GM23338 (cell line): ENCODE measurements at regions not wholly inside any gene's neighbourhood (a gene's known extent, or its start where the extent isn't known, plus 50 kb on each side); places are given as distances from the start of the nearest gene placed in this dataset.

Experiments
- POLR2AphosphoS5 ChIP-seq: IDR thresholded peaks from 2 replicates; pipeline ENCODE4 v1.6.1; 2016; ENCODE audit warnings: antibody characterized with exemption, low read depth
- TF ChIP-seq, protein P1 (sequence below), 2 experiments: fragments of 200-600 bp in 1 of 2; sonication (generic) in 1 of 2; conservative IDR thresholded peaks; 2 replicates each; pipeline versions ENCODE4 v1.5.1 to v1.6.1; 2016 to 2017; ENCODE audit warnings: antibody characterized with exemption in 2 of 2, low read depth in 2 of 2, mild to moderate bottlenecking in 2 of 2, moderate library complexity in 1 of 2
- TF ChIP-seq, protein P2 (sequence below): IDR thresholded peaks from one replicate; pipeline ENCODE4 v1.6.1; 2018; ENCODE audit warnings: antibody characterized with exemption; ENCODE audit not compliant: unreplicated experiment

DNA sequence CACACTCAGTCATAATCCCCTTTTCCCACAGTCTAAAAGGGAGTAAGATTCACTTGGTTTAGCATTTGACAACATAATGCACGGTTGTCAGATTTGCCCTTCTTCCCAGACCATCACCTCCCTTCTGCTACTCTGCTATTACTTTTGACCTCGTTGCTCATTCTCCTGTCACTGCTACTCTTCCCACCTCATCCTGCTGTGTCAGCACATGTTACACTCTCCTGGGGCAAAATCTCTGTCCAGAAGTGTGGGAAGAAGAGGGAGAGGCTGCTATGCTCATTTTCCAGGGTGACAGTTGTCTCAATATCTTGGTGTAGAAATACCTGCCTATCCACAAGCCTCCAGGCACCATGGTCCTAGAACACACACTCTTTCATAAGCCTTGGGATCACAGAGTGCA, 449.9 kb upstream of the PIK3R1 start:
- TF ChIP-seq, protein P1, sequence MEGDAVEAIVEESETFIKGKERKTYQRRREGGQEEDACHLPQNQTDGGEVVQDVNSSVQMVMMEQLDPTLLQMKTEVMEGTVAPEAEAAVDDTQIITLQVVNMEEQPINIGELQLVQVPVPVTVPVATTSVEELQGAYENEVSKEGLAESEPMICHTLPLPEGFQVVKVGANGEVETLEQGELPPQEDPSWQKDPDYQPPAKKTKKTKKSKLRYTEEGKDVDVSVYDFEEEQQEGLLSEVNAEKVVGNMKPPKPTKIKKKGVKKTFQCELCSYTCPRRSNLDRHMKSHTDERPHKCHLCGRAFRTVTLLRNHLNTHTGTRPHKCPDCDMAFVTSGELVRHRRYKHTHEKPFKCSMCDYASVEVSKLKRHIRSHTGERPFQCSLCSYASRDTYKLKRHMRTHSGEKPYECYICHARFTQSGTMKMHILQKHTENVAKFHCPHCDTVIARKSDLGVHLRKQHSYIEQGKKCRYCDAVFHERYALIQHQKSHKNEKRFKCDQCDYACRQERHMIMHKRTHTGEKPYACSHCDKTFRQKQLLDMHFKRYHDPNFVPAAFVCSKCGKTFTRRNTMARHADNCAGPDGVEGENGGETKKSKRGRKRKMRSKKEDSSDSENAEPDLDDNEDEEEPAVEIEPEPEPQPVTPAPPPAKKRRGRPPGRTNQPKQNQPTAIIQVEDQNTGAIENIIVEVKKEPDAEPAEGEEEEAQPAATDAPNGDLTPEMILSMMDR (conservative IDR thresholded peaks at IDR 0.05; ENCODE audit: low read depth in 2 of 2): no peak
- TF ChIP-seq, protein P2, sequence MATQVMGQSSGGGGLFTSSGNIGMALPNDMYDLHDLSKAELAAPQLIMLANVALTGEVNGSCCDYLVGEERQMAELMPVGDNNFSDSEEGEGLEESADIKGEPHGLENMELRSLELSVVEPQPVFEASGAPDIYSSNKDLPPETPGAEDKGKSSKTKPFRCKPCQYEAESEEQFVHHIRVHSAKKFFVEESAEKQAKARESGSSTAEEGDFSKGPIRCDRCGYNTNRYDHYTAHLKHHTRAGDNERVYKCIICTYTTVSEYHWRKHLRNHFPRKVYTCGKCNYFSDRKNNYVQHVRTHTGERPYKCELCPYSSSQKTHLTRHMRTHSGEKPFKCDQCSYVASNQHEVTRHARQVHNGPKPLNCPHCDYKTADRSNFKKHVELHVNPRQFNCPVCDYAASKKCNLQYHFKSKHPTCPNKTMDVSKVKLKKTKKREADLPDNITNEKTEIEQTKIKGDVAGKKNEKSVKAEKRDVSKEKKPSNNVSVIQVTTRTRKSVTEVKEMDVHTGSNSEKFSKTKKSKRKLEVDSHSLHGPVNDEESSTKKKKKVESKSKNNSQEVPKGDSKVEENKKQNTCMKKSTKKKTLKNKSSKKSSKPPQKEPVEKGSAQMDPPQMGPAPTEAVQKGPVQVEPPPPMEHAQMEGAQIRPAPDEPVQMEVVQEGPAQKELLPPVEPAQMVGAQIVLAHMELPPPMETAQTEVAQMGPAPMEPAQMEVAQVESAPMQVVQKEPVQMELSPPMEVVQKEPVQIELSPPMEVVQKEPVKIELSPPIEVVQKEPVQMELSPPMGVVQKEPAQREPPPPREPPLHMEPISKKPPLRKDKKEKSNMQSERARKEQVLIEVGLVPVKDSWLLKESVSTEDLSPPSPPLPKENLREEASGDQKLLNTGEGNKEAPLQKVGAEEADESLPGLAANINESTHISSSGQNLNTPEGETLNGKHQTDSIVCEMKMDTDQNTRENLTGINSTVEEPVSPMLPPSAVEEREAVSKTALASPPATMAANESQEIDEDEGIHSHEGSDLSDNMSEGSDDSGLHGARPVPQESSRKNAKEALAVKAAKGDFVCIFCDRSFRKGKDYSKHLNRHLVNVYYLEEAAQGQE: no peak
- no peak for TF ChIP-seq POLR2AphosphoS5
